LNCaP clone FGC (cell line): ENCODE measurements at regions not wholly inside any gene's neighbourhood (a gene's known extent, or its start where the extent isn't known, plus 50 kb on each side); places are given as distances from the start of the nearest gene placed in this dataset.

Source experiments
- DNase-seq: peaks from one replicate; pipeline ENCODE4 v3.0.0-alpha.2; 2011; ENCODE audit warnings: low read depth
- H3K4me3 ChIP-seq: 2 replicates; pipeline ENCODE4 v1.5.1; 2011; ENCODE audit warnings: mild to moderate bottlenecking, low read depth, low read length, control low read depth
- CTCF ChIP-seq: IDR thresholded peaks from 2 replicates; pipeline ENCODE4 v1.5.1; 2012; ENCODE audit warnings: mild to moderate bottlenecking; ENCODE audit not compliant: control insufficient read depth, insufficient read depth; ENCODE audit errors: extremely low read depth

- no peak for TF ChIP-seq CTCF
- H3K4me3 ChIP-seq = no peak overlapping the region
- DNase-seq = no peak
Observed at GRCh38 chr2:150977296-150977695, 284.4 kb downstream of the RBM43 start.

GRCh38 chr2:150976604-150977003 is 285.1 kb downstream of the RBM43 start:
- DNase-seq = no peak
- H3K4me3 ChIP-seq = no peak overlapping the region
- no peak for TF ChIP-seq CTCF

- no peak for TF ChIP-seq CTCF
- no peak for DNase-seq
- H3K4me3 ChIP-seq = no peak overlapping the region
Observed at GRCh38 chr2:150974864-150975263, 286.8 kb downstream of the RBM43 start.

GRCh38 chr2:150974234-150974633 is 287.4 kb downstream of the RBM43 start:
- no peak overlapping the region for H3K4me3 ChIP-seq
- DNase-seq = no peak
- no peak for TF ChIP-seq CTCF

GRCh38 chr2:150971910-150972309 is 289.8 kb downstream of the RBM43 start:
- H3K4me3 ChIP-seq = no peak overlapping the region
- DNase-seq = no peak
- TF ChIP-seq CTCF = no peak

GRCh38 chr2:150963336-150963735 is 298.3 kb downstream of the RBM43 start:
- DNase-seq = no peak
- no peak overlapping the region for H3K4me3 ChIP-seq
- TF ChIP-seq CTCF = no peak

GRCh38 chr2:150955231-150955630 is 306.4 kb downstream of the RBM43 start:
- no peak for DNase-seq

More at GRCh38 chr2:150955231-150955630, 306.4 kb downstream of the RBM43 start:
- no peak overlapping the region for H3K4me3 ChIP-seq
- no peak for TF ChIP-seq CTCF
